ENCODE measurements at regions not wholly inside any gene's neighbourhood (a gene's known extent, or its start where the extent isn't known, plus 50 kb on each side); places are given as distances from the start of the nearest gene placed in this dataset.
A peak's percentile ranks its signal among the peaks of the same experiment; 100 is the strongest.
"Not testable (repeated sequence)": the region's sequence is repeated elsewhere in the genome, so short reads cannot be mapped to it uniquely, and the experiment has no call there.

DNA sequence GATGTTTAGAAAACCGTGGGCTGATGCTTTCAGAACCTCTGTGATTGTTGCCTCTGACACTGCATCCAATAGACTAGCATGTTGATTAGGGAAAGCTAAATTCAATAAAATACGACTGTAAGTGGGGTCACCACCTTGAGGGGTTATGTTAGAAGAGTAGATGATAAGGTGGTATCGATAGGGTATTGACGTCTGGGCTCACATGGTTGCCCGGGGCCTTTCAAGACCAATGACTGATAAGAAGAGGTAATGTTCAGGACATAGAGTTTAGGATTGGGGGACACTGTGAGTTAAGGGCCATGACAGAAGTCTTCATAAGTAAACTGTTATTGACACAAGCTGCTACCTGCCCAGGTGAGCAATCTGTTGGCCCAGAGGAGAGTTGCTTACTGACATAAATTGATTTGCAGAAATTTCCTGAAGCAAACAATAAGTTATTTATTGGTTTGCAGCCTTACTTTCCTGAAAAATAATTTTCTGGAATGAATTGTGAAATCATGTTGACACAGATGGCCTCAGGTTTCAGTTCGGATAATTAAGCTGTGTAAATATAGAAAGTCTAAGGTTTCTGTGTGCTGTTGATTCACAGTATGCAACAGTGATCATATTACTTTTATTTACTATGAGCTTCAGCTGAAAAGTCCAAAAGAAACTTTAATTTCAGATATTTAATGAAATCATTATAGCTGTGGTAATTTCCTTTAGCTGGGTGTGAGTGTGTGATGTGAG lies 289.9 kb upstream of the PRSS16 start:
- not testable (repeated sequence) for DNase-seq (ENCODE audit: low spot score)

DNA sequence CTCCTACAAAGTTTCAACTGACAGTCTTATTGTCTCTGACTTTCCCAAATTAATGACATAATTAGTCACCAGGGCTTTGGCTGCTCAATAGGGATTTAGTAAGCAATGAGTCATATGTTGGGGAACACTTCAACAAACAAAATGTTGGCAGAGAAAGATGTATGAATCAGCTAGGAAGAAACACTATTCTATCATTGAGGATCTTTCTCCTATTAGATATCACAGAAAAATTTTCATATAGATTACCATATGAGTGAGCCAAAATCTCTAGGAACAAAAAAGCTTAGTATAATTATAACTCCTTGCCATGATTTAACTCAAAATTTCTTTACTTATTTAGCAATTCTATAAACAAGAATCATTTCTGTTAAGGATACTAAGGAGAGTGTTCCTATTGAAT lies 286.3 kb upstream of the PRSS16 start:
- not testable (repeated sequence) for DNase-seq (ENCODE audit: low spot score)

DNA sequence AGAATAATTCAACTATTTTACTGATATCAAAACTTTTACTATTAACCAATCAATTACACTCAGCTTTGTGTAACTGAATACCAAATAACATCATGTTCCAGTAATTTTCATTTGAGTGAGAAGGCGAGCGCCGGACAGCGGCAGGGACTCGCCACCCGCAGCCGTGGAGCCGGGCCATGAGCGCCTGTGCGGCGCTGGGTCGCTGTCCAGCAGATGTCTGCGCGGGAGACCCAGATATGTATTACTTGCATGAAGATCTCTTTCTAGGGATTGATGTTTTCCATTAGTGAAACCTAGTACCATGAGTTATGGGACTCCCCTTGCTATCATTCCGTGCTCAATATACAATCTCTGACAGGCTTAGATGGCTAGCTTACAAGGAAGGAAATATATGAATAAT lies 245.1 kb upstream of the PRSS16 start:
- DNase-seq (ENCODE audit: low spot score): peak; percentile 8

DNA sequence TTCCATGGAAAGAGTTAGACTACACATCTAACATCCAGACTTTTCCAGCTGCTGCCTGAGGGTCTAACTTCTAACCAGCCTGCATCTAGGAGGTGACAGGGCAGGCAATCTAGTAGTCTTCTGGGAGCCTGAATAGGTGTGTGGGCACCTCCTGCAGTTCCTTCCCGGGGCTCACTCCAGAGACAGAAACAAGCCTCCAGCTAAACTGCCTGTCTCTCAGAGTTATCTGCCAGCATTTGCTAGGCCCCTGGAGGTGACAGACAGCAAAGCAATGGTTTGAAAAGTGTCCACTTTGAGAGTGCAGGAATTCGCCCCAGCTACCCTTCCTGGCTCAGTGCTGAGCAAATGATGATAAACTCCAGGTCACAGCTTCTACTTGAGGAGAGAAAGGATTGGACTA lies 240.5 kb upstream of the PRSS16 start:
- no peak for DNase-seq (ENCODE audit: low spot score)

DNA sequence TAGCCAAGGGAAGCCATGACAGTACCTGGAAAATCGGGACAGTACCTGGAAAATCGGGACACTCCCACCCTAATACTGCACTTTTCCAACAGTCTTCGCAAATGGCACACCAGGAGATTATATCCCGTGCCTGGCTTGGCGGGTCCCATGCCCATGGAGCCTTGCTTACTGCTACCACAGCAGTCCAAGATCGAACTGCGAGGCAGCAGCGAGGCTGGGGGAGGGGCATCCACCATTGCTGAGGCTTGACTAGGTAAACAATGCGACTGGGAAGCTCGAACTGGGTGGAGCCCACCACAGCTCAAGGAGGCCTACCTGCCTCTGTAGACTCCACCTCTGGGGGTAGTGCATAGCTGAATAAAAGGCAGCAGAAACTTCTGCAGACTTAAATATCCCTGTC lies 238.9 kb upstream of the PRSS16 start:
- DNase-seq (ENCODE audit: low spot score): not testable (repeated sequence)

DNA sequence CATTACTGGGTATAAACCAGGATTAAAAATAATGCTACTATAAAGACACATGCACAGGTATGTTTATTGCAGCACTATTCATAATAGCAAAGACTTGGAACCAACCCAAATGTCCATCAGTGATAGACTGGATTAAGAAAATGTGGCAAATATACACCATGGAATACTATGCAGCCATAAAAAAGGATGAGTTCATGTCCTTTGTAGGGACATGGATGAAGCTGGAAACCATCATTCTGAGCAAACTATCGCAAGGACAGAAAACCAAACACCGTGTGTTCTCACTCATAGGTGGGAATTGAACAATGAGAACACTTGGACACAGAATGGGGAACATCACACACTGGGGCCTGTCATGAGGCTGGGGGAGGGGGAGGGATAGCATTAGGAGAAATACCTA lies 233.4 kb upstream of the PRSS16 start:
- not testable (repeated sequence) for DNase-seq (ENCODE audit: low spot score)

DNA sequence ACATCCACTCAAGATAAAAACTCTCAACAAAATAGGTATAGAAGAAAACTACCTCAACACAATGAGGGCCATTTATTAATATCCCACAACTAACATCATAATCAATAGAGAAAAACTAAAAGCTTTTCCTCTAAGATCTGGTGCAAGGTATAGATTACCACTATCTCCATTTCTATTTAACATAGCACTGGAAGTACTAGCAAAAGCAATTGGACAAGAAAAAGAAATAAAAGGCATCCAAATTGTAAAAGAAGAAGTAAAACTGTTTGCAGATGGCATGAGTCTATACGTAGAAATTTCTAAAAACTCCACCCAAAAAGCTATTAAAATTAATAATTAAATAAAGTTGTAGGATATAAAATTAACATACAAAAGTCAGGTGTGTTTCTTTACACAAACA lies 230.8 kb upstream of the PRSS16 start:
- no peak for DNase-seq (ENCODE audit: low spot score)

DNA sequence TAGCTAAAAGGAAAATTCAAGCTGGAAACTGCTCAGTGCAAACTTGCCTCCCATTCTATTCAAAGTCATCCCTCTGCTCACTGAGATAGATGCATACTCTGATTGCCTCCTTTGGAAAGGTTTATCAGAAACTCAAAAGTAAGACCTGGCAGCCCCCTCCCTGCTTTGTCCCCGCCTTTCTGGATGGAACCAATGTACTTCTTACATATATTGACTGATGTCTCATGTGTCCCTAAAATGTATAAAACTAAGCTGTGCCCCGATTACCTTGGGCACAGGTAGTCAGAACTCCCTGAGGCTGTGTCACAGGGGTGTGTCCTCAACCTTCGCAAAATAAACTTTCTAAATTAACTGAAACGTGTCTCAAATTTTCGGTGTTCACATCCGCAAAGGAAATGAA lies 229.1 kb upstream of the PRSS16 start:
- not testable (repeated sequence) for DNase-seq (ENCODE audit: low spot score)

DNA sequence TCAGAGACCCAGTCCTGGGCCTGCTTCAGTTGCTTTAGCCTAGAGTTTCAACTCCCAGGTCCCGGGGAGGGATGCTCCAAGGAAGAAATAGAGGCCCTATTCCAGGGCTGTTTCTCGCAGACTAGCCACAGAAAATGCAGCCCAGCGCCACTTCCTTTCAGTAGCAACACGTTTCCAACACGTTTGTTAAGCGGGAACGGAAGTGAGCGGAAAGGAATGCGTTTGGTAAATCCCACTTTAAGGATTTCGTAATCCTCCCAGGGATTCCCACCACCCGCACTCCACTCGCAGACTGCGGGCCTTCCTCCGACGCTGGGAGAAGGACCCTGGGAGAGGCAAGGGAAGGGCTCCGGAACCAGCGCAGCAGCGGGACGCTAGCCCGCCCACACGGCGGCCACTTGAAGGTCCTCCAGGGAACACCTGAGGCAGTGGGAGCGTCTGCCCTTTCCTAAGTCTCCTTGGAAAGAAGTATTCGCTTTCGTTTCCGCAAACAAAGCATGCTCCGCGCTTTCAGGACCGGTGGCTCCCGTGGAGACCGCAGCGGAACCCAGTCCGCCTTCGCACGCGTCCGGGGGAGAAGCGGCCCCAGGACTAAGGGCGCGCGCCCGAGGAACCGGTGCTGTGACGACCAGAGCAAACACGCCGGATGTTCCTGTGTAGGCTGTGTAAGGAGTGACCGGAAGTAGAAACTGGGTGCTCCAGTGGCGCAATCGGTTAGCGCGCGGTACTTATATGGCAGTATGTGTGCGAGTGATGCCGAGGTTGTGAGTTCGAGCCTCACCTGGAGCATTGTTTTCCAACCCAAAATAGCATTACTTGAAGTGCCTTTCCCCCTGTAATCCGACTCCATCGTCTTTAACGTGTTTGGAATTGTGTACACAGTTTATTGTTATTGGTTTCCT lies 227.6 kb upstream of the PRSS16 start:
- DNase-seq (ENCODE audit: low spot score): peak; percentile 90

DNA sequence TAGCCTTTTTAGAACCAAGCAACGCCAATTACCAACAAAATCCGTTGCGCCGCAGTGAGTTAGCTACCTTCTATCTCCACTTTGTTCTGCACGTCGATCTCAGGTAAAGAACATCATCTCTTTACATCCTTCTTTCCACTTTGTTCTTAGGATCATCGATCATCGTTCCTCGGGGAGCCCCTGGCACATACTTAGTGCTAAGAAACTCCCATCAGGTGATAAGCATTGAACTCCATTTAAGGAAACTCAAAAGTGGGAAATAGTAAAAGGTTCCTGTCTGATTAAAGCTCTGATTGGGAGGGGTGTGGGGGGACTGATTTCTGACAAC lies 227.0 kb upstream of the PRSS16 start:
- no peak for DNase-seq (ENCODE audit: low spot score)

DNA sequence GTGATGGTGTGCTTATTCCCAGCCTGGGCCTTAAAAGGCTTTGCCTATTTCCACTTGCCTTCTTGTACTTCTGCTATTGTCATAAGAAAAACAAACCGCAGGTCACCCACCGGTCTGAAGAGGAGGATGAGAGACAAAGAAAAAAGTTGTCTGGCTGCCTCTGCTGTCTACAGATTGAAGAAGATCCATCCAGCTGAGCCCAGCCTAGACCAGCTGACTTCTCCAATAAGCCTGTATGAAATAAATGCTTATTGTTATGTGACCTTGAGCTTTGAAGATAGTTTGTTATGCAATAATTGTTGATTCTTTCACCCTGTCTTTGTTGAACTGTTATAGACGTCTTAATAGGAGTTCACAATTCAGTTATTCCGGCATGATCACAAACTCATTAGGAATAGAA lies 223.8 kb upstream of the PRSS16 start:
- no peak for DNase-seq (ENCODE audit: low spot score)

DNA sequence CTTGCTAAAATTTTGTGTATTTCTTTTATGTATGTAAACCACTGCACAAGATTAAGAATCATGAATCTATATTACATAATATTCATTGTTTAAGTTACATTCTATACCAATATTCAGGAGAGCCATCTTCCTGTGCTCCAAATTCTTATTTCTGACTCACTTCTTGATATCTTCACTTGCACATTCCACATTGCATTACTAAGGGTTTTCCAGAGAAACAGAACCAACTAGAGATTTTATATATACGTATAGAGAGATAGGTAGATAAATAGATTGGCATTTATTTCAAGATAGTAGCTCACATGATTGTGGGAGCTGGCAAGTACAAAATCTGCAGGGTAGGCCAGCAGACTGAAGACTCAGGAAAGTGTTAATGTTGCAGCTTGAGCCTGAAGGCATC lies 222.2 kb upstream of the PRSS16 start:
- DNase-seq (ENCODE audit: low spot score): no peak

DNA sequence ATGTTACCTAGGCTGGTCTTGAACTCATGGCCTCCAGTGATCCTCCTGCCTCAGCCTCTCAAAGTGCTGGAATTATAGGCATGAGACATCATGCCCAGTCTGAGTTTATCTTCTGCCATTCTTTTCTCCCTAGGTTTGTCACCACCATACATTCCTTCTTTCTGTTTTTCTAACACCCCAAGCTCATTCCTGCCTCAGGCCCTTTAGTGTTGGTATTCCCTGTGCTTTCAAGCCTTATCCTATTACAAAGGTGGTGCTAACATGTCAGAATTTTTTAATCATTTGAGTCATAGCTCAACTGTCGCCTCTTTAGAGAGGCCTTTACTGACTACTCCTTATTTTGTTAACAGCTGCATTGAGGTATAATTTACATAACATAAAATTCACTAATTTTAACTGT lies 221.1 kb upstream of the PRSS16 start:
- no peak for DNase-seq (ENCODE audit: low spot score)

DNA sequence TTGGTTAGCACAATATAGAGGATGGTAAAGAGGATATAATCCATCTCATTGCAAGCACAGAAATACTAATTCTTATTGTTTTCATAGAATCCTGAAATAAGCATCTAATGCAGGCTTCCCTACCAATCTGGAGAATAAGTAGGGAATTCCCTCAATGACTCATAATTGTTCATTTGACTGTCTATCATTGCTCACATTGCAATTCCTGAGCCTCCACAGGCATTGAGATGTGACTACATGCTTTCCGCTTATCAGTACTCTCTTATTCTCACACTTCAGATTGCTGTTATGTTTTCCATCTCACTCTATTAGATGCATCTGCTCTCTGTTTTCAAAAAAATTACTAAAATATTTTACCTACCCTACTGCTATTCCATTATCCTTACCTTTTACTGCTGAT lies 216.2 kb upstream of the PRSS16 start:
- DNase-seq (ENCODE audit: low spot score): no peak

DNA sequence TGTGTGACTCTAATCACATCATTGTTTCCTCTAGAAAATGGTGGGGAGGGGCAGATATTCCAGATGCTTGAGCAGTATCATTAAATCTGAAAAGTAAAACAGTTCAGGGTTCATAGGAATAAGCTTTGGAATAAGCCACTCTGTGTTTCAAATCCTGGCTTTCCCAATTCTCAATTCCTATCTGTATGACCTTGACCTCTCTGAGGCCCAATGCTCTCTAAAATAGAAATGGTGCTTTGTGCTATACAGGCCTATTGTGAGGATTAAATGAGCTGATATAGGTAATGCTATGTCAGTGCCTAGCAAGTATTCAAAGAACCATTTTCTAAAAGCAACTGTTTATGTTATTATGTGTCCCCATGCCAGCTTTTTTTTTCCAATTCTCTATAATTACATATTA lies 209.0 kb upstream of the PRSS16 start:
- no peak for DNase-seq (ENCODE audit: low spot score)

DNA sequence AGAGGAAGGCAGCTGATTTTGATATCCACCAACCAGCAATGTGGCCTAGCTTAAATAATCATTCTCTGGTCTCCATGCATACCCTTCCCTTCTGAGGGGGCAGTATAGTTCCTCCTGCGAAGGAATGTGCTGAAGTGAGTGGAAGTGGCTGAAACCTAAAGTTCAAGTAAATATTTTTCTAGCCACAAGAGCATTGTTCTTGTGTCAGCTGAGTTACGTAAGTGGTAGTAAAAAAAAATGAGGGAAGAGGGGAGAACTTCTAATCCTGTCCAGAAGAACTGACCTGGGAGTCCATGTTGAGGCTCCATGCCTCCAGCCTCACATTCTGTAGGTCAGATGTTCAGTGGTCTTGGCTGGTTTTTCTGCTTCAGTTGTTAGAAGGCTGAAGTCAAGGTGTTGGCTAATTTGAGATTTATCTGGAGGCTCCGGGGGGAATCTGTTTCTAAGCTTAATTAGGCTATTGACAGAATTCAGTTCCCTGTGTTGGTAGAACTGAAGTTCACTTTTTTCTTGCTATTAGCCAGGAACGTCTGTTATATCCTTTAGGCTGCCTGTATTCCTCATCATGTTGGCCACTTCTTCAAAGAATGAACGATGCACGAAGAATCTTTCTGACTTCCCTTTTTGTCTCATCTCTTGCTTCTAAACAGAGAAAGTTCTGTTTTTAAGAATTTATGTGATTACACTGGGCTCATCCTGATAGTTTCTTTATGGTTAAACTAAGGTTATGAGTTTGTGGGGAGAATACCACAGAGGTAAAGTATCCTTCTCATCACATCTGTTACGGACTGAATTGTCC lies 207.1 kb upstream of the PRSS16 start:
- no peak for DNase-seq (ENCODE audit: low spot score)

DNA sequence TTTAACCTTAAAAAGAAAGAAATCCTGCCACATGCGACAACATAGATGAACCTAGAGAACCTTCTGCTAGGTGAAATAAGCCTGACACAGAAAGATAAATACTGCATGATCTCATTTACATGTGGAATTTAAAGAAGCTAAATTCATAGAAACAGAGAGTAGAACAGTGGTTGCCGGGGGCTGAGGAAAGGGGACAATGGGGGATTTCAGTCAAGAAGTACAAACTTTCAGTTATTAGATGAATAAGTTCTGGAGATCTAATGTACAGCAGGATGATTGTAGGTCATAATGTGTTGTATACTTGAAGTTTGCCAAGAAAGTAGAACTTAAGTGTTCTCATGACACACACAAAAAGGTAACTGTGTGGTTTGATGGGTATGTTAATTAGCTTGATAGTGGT lies 204.3 kb upstream of the PRSS16 start:
- no peak for DNase-seq (ENCODE audit: low spot score)

DNA sequence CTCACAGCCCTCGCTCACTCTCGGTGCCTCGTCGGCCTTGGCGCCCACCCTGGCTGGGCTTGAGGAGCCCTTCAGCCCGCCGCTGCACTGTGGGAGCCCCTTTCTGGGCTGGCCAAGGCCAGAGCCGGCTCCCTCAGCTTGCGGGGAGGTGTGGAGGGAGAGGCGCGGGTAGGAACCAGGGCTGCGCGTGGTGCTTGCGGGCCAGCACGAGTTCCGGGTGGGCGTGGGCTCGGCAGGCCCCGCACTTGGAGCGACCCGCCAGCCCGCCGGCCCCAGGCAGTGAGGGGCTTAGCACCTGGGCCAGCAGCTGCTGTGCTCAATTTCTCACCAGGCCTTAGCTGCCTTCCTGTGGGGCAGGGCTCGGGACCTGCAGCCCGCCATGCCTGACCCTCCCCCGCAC lies 202.4 kb upstream of the PRSS16 start:
- DNase-seq (ENCODE audit: low spot score): not testable (repeated sequence)

DNA sequence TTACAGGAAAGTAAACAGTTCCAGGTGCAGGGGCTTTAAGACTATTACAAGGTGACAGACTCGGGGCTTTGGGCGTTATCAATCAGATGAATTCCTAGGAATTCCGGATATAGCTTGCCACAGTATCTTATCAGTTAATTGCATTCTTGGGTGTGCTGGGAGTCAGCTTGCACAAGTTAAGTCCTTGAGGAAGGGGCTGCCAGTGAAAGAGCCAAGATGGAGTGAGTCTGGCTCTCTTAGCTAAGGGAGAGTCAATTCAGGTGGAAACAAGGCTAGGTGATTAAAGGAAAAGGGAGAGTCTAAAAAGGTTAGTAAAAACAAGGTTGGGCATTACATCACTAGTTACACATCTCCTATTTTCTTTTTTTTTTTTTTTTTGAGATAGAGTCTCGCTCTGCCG lies 199.8 kb upstream of the PRSS16 start:
- DNase-seq (ENCODE audit: low spot score): not testable (repeated sequence)

DNA sequence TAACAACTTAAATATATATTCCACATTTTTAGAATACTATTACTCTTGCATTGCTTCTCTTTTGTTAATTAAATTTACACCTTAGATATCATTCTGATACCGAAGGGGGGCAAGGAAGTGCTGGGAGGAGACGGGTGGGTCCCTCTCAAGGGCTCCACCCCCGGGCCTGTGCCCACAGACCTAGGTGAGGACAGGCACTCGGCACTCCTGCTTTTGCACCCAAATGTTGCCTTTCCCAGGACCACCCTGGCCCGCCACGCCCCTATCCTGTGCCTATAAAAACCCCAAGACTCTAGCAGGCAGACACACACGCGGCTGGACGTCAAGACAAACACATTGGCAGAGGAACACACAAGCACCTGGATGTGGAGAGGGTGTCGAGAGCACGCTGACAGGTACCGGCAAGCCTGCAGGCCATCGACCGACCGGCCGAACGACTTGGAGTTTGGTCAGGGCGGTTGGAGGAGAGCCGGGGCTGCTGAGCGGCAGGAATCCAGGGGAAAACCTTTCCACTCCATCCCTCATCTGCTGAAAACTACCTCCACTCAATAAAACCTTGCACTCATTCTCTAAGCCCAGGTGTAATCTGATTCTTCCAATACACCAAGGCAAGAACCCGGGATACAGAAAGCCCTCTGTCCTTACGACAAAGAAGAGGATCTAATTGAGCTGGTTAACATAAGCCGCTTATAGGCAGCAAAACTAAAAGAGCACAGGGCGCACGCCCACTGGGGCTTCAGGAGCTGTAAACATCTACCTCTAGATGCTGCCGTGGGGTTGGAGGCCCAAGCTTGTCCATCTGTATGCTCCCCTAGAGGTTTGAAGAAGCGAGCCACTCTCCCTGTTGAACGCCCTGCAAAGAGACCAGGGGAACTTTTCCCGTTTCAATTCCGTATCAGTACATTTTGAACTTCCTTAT lies 197.4 kb upstream of the PRSS16 start:
- peak; percentile 4 for DNase-seq (ENCODE audit: low spot score)

DNA sequence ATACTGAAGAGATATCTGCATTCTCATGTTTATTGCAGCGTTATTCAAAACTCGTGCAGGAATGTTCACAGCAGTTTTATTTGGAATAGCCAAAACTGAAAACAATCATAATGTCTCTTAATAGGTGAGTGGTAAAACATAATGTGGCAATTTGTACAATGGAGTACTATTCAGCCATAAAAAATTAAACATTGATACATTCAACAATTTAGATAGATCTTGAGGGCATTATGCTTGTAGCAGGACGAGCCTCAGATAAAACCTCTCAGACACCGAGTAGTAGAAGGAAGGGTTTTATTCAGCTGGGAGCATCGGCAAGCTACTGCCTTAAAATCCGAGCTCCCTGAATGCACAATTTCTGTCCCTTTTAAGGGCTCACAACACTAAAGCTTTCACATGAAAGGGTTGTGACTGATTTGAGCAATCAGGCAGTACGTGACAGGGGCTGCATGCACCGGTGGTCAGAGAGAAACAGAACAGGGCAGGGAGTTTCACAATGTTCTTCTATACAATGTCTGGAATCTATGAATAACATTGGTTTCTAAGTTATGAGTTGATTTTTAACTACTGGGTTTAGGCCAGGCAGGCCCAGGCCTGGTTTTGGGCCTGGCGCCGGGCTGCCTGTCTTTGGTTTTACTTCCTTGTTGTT lies 195.3 kb upstream of the PRSS16 start:
- not testable (repeated sequence) for DNase-seq (ENCODE audit: low spot score)

Data from umbilical cord (tissue), 1 donor.